Fibroblast of gingiva (primary cell): ENCODE measurements at regions not wholly inside any gene's neighbourhood (a gene's known extent, or its start where the extent isn't known, plus 50 kb on each side); places are given as distances from the start of the nearest gene placed in this dataset.

ENCODE experiments used
- DNase-seq: peaks from one replicate; pipeline ENCODE4 v3.0.0-alpha.2; 2011; ENCODE audit warnings: low read depth

DNA sequence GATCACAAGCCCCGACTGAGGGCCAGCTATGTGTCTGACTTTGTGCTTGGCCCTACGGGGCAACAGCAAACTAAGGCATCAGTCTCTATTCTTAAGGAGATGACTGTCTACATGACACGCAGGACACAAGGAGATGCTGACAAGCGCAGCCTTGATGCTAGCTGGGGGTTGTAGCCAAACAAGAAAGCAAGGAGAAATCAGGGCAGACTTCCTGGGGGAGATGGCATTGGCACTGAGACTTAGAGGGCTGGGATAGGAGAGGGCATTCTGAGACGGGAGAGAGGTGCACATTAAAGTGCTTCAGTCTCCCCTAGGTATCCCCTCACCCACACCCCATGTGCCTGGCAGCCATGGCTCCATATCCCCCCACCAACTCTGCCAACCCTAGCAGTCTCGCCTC is 210.8 kb upstream of the POU3F1 start:
- no peak for DNase-seq

GRCh38 chr1:38256072-38256471 is 209.5 kb upstream of the POU3F1 start:
- DNase-seq = no peak

- no peak for DNase-seq
Measured at GRCh38 chr1:38253314-38253713, 206.7 kb upstream of the POU3F1 start.

DNA sequence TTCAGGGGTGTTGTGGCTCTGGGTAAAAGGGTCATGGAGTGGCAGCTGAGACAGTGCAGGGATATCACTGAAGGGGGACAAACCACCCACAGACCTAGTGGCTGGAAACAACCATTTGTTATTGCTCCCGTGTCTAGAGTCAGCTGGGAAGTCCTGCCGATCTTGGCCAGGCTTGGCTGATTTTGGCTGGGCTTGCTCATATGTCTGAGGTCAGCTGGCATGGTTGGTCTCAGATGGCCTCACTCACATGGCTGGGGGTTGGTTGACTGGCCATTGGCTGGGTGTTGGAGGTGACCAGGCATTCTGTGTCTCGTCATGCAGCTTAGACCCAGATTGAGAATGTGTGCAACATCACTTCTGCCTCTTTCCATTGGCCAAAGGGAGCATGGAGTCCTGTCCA is 203.8 kb upstream of the POU3F1 start:
- DNase-seq = no peak

DNA sequence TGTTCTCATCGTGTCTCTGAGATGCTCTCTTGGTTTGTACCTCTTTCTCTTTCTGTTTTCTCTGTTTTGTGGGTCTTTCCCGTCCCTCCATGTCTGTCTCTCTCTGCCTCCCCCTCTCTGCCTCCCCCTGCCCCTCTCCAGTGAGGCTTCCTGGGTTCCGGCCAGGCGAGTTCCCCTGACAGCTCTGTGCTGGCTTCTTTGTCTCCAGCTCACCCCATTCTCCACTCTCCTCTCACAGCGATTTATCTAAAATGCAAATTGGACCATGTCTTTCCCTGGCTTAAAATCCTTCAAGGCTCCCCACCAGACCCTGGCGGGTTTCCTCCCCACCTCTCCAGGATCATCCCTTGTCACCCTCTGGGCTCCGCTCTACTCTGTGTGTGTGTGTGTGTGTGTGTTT is 202.4 kb upstream of the POU3F1 start:
- no peak for DNase-seq

- no peak for DNase-seq
Measured at GRCh38 chr1:38246955-38247952, 200.7 kb upstream of the POU3F1 start.

DNA sequence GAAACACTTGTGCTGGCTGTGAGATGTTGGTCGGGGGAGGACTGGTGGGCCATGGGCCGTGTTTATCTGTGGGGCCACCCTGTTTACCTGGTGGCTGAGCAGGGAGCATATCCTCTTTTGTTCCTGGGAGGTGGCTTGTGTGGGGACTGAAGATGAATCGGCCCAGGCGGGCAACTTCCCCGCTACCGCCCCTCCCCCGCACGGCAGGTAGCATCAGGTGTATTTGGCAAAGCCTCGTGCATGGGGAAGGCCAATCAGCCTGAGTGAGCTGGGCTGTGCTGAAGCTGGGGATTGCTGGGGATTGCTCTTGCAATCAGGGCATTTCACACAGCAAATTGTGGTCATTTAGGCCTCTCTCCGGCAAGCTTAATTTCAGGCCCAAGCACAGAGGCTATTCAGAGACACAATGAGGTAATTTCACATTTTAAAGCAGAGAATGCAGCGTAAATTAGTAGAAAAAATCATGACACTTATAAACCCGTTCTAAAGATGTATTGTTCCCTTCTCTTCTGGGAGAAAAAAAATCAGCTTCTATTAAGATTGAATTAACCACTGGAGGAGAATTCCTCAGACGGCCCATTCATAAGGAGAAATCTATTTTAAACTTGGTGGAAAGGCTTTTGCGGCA is 197.7 kb upstream of the POU3F1 start:
- DNase-seq = no peak

- DNase-seq = no peak
Measured at GRCh38 chr1:38243106-38243505, 196.5 kb upstream of the POU3F1 start.

DNA sequence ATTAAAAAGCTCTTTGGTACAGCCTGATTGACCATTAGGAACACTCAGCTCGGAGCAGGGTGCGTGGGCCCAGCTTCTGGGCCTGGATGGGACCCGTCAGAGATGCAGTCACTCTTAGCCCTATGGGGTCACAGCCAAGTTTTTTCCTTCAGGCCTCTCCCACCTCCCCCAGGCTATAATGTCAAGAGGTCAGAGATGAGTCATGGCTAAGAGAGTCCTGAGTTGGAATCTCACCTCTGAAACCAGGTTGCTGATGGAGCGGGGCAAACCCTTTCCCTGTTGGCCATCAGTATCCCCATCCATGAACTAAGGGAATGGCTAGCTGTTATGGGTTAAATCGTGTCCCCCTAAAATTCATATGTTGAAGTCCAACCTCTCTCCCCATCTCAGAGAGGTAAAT is 195.9 kb upstream of the POU3F1 start:
- no peak for DNase-seq

- DNase-seq = no peak
Measured at GRCh38 chr1:38241594-38242334, 195.2 kb upstream of the POU3F1 start.

DNA sequence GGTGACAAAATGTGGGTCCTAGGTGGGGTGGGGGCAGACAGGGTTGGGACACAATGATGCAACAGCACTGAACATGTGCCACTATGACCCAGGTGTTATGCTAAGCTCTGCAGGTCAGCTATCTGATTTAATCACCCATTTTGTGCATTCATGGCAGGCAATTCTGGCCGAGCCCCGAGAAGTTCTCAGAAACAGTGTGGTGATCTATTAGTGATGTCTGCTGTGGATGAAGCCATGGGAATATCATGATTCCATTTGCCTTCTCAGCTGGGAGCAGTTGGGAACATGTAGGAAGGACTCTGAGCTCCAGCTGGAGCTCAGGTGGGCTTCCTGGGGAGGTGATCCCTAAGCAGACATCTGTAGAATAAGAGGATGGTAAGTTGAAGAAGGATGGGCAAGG is 194.0 kb upstream of the POU3F1 start:
- no peak for DNase-seq

DNA sequence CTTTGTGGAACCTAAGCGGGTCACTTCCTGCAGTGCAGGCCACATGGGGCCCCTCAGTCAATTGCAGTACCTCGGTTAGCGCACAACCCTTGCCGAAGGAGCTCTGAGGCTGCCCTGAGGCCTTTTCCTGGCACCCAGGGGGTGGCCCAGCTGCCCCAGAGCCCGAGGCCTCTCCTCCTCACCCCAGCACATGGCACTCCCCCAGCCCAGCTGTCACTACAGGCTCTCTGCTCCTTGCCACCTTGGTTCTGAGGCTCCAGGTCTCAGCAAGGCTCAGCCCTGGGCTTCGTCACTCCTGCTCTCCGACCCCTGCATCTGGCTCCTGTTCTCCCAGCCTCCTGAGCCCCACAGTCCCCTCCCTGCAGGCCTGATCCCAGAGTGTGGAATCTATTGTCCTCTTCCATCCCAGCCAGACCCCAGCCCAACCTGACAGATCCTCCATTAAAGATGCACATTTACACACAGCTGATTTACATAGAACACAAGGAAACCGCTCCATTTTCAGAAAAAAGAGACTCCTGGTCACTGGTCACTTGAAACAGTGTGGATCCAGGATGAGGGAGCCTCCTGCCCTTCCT is 192.8 kb upstream of the POU3F1 start:
- DNase-seq = no peak

DNA sequence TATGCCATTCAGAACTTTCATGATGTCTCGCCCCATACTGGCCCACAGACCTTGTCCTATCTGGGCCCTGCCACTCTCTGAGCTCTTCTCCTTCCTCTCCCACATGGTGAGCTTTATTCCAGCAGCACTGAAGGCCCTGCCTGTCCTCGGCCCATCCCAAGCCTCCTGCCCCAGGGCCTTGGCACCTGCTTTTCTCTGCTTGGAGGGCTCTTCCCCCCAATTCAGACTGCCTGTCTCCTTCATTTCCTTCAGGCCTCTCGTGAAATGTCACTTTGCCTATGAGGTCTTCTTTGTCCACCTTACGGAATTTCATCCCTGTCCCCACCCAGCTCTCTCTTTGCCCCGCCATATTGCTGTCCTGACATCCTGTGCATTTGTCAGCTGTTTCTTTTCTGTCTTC is 191.7 kb upstream of the POU3F1 start:
- no peak for DNase-seq

GRCh38 chr1:38235705-38236104 is 189.1 kb upstream of the POU3F1 start:
- no peak for DNase-seq

DNA sequence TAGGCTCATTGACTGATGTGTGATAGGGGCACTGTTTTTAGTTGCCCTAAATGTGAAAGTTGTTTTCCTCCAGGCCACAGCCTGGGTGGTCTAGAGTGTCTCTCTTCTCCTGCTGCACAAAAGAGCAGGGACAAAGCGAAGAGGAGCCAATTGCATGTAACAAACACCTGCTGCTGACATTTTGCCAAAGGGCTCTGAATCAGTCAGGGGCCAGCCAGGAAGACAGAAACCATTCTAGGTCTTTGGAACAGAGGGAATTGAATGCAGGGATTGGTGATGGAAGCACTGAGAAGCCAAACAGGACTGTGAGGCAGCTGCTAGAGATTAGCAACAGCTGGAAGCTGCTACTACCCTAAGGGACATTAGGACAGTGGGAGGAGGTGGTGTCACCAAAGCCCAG is 185.3 kb upstream of the POU3F1 start:
- no peak for DNase-seq

DNA sequence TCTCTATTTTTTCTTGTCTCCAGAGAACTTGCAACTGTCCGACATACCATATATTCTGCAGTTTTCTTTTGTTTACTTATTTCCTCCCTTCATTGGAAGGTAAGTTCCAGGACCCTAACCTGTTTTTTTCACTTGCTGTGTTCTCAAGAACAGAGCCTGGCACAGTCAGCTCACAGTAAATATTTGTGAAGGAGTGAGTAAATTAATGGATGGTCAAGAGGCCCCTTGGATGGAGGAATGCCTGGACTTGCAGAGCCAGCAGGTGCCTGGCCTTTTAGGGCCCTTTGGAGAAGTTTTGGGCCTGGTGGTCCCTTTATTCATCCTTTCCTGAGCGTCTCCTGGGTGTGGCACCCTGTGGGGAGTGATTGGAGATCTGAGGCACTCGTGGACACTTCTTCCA is 182.1 kb upstream of the POU3F1 start:
- DNase-seq = no peak

- no peak for DNase-seq
Measured at GRCh38 chr1:38225745-38226144, 179.2 kb upstream of the POU3F1 start.

GRCh38 chr1:38223391-38223790 is 176.8 kb upstream of the POU3F1 start:
- no peak for DNase-seq

- DNase-seq = no peak
Measured at GRCh38 chr1:38222891-38223290, 176.3 kb upstream of the POU3F1 start.

- peak; percentile 19 for DNase-seq
Measured at GRCh38 chr1:38221006-38221649, 174.5 kb upstream of the POU3F1 start.

DNA sequence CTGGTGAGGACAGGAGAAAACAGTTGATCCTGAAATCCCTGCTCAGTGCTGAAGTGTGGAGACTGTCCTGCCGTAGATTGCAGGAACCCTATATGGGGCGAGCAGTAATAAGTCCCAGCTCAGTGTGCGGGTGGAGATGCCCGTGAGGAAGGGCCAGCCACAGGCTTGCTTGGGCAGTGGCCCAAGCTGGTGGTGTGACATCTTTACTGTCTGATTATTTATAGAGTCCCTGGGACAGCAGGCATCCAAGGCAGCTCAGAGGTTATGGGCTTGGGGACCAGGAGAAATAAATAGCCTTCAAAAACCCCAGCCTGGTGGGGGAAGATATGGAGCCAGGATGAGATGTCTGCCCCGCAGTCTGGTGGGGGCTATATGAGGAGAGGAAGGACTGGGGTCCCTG is 170.7 kb upstream of the POU3F1 start:
- no peak for DNase-seq
